GM13977 (cell line): ENCODE measurements at regions not wholly inside any gene's neighbourhood (a gene's known extent, or its start where the extent isn't known, plus 50 kb on each side); places are given as distances from the start of the nearest gene placed in this dataset.

Source experiments
- DNase-seq: peaks from one replicate; pipeline ENCODE4 v3.0.0; 2012; ENCODE audit warnings: low spot score
- CTCF ChIP-seq: IDR thresholded peaks from 2 replicates; pipeline ENCODE4 v1.5.1; 2012; ENCODE audit warnings: mild to moderate bottlenecking, control low read depth; ENCODE audit not compliant: insufficient read depth; ENCODE audit errors: extremely low read depth, missing control alignments
- in situ Hi-C: fragments of 300-500 bp; cut with MboI; formaldehyde crosslinking; loops from one replicate; pipeline ENCODE4 v1.12.0; 2022; ENCODE audit warnings: low sequenced_read_pairs, low pct_unique_long_range_greater_than_20kb, mixed read lengths, inconsistent platforms; ENCODE audit not compliant: unreplicated experiment

GRCh38 chr7:83799333-83799732 is 150.4 kb upstream of the SEMA3E start:
- DNase-seq: no peak
- TF ChIP-seq CTCF: no peak
- in situ Hi-C loops: no loop called here

- DNase-seq: peak; percentile 11
- TF ChIP-seq CTCF: no peak
- in situ Hi-C loops: no loop called here
Measured at GRCh38 chr7:83798489-83798888, 149.6 kb upstream of the SEMA3E start.

- peak; percentile 27 for DNase-seq
- TF ChIP-seq CTCF: no peak
- in situ Hi-C loops: no loop called here
Measured at GRCh38 chr7:83796760-83797159, 147.8 kb upstream of the SEMA3E start.

- TF ChIP-seq CTCF: no peak
- DNase-seq: no peak
- in situ Hi-C loops: no loop called here
Measured at GRCh38 chr7:83794829-83795228, 145.9 kb upstream of the SEMA3E start.

GRCh38 chr7:83793558-83793957 is 144.6 kb upstream of the SEMA3E start:
- DNase-seq: no peak
- TF ChIP-seq CTCF: no peak
- in situ Hi-C loops: no loop called here

GRCh38 chr7:83791737-83792136 is 142.8 kb upstream of the SEMA3E start:
- no peak for TF ChIP-seq CTCF
- no peak for DNase-seq
- in situ Hi-C loops: no loop called here

GRCh38 chr7:83786858-83787257 is 137.9 kb upstream of the SEMA3E start:
- TF ChIP-seq CTCF: no peak
- no peak for DNase-seq
- in situ Hi-C loops: no loop called here
